ENCODE measurements at regions not wholly inside any gene's neighbourhood (a gene's known extent, or its start where the extent isn't known, plus 50 kb on each side); places are given as distances from the start of the nearest gene placed in this dataset.

DNA sequence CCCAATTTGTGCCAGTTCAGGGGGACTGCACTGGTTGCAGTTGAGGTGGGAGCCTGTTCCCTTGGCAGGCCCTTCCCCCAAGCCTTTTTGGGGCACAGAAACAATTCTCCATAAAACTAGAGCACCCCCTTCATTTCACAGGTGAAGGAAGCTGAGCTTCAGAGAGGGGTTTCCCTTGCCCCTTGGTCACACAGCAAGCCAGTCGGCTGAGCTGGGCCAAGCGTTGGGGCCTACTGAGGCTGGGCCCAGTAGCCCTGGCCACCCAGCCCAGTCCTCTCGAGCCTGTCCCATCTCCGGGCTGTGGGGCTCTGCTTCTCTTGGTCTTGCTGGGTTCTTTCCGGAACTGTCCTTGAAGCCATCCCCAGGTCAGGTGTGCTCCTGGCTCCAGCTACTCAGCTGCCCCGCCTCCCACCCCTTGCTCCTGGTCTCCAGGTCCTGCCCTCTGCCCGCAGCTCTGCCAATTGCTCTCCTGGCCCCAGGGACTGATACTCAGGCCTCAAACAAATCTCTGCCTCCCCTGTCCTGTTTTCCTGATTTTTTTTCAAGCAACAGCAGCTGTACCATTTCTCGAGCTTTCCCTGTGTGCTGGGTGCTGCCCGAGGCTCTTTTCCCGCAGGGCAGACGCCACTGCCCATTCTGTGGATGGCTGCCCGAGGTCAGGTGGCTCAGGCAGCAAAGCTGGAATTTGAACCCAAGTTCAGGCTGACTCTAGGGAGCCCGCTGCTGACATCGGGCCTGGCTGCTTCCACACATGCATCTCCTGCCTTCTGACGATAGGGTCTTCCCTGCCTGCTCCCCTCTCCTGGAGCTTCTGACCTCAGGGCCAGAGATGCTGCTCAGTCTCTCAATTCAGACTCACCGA, 87.4 kb upstream of the NKD1 start (continued):
- TF ChIP-seq EHMT2 (IDR thresholded peaks at IDR 0.05; ENCODE audit: low read depth), result no peak
- TF ChIP-seq REST (IDR thresholded peaks at IDR 0.05), result no peak
- TF ChIP-seq FOSB (CRISPR knock-in tag; IDR thresholded peaks at IDR 0.05), result no peak
- TF ChIP-seq HOXA7 (CRISPR knock-in tag; IDR thresholded peaks at IDR 0.05), result no peak

GRCh38 chr16:50459496-50460080, 88.6 kb upstream of the NKD1 start:
- Histone ChIP-seq H3K4me1 (no peaks in the 10 kb centered on the region), H3K27ac (no peak overlapping the region), H3K9me3 (no peaks in the 10 kb centered on the region), H3K4me3 (no peak overlapping the region), H3K4me2 (no peak overlapping the region)
- TF ChIP-seq TFCP2L1 (CRISPR knock-in tag; IDR thresholded peaks at IDR 0.05) (no peak), ZNF302 (CRISPR knock-in tag; IDR thresholded peaks at IDR 0.05) (no peak), ZSCAN20 (CRISPR knock-in tag; IDR thresholded peaks at IDR 0.05) (no peak), JUN (IDR thresholded peaks at IDR 0.05) (no peak), FOSB (CRISPR knock-in tag; IDR thresholded peaks at IDR 0.05) (no peak), RNF2 (IDR thresholded peaks at IDR 0.05; ENCODE audit: borderline replicate concordance, low read depth) (no peak), RFX5 (IDR thresholded peaks at IDR 0.05) (no peak), HOXA7 (CRISPR knock-in tag; IDR thresholded peaks at IDR 0.05) (no peak), HES2 (IDR thresholded peaks at IDR 0.05) (no peak), HDAC2 (IDR thresholded peaks at IDR 0.05) (no peak), MAFK (IDR thresholded peaks at IDR 0.05; ENCODE audit: partially characterized antibody) (no peak), POLR2AphosphoS2 (conservative IDR thresholded peaks at IDR 0.05; ENCODE audit: low read length) (no peak)
- TF ChIP-seq, protein P1, sequence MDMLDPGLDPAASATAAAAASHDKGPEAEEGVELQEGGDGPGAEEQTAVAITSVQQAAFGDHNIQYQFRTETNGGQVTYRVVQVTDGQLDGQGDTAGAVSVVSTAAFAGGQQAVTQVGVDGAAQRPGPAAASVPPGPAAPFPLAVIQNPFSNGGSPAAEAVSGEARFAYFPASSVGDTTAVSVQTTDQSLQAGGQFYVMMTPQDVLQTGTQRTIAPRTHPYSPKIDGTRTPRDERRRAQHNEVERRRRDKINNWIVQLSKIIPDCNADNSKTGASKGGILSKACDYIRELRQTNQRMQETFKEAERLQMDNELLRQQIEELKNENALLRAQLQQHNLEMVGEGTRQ (IDR thresholded peaks at IDR 0.05), result no peak
- TF ChIP-seq, protein P2, sequence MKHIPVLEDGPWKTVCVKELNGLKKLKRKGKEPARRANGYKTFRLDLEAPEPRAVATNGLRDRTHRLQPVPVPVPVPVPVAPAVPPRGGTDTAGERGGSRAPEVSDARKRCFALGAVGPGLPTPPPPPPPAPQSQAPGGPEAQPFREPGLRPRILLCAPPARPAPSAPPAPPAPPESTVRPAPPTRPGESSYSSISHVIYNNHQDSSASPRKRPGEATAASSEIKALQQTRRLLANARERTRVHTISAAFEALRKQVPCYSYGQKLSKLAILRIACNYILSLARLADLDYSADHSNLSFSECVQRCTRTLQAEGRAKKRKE (CRISPR knock-in tag; IDR thresholded peaks at IDR 0.05; ENCODE audit: low read depth), result no peak
- DNase-seq (ENCODE audit: low read depth in 1 of 2, low spot score in 1 of 2), result no peak
- ChIA-PET POLR2A (no interaction called here), CTCF (interaction anchor here (0.5 to 1.5 kb wide), 3 partner anchors 10 to 434 kb away, joined by 3 to 5 read pairs (median 3); partner anchors contain the start of gene CNEP1R1)
- ATAC-seq, result no peak
- no peak for FAIRE-seq
- WGBS (ENCODE audit: missing lambda C conversion rate), result 50% methylated on average over 13 of the region's 13 CpGs
